BJ (cell line): ENCODE measurements at regions not wholly inside any gene's neighbourhood (a gene's known extent, or its start where the extent isn't known, plus 50 kb on each side); places are given as distances from the start of the nearest gene placed in this dataset.

Experiments
- CTCF ChIA-PET: fragments of 350-600 bp; formaldehyde crosslinking; extraction: SDS; loops from one replicate; lab custom pipeline; 2021; ENCODE audit warnings: antibody characterized with exemption, inconsistent platforms; lab: Yijun Ruan, JAX
- POLR2A ChIA-PET: fragments of 300-600 bp; sonication (Branson Sonifier 250); formaldehyde crosslinking; extraction: SDS; loops from one replicate; lab custom pipeline; 2021; ENCODE audit warnings: antibody characterized with exemption; lab: Charles Lee
- DNase-seq: peaks from one replicate; pipeline ENCODE4 v3.0.0-alpha.2; 2011; ENCODE audit warnings: low read depth
- H3K27me3 ChIP-seq: 2 replicates; pipeline ENCODE4 v1.6.0; 2011; ENCODE audit warnings: low read length; ENCODE audit not compliant: control insufficient read depth, insufficient read depth
- H3K36me3 ChIP-seq: 2 replicates; pipeline ENCODE4 v1.5.1; 2011; ENCODE audit warnings: low read length; ENCODE audit not compliant: control insufficient read depth, insufficient read depth
- H3K4me3 ChIP-seq: 2 replicates; pipeline ENCODE4 v1.5.1; 2011; ENCODE audit warnings: low read depth, mild to moderate bottlenecking, control low read depth, low read length
- CTCF ChIP-seq: IDR thresholded peaks from 2 replicates; pipeline ENCODE4 v1.5.1; 2011; ENCODE audit warnings: low read depth, mild to moderate bottlenecking, control low read depth, inconsistent platforms, low read length, moderate library complexity; ENCODE audit not compliant: insufficient read depth

GRCh38 chr12:84290168-84290567 lies 622.4 kb downstream of the SLC6A15 start:
- no peak for TF ChIP-seq CTCF
- Histone ChIP-seq H3K4me3 (no peak overlapping the region), H3K27me3 (no peaks in the 10 kb centered on the region), H3K36me3 (no peaks in the 10 kb centered on the region)
- ChIA-PET POLR2A (interaction anchor here (0.6 kb wide), 1 partner anchor 544 kb away, joined by 8 read pairs; no protein-coding TSS in a partner anchor), CTCF (no interaction called here)
- no peak for DNase-seq

GRCh38 chr12:84277986-84278385 lies 634.6 kb downstream of the SLC6A15 start:
- H3K36me3 ChIP-seq: no peaks in the 10 kb centered on the region
- no peaks in the 10 kb centered on the region for H3K27me3 ChIP-seq
- DNase-seq: no peak
- ChIA-PET POLR2A (no interaction called here), CTCF (no interaction called here)
- no peak overlapping the region for H3K4me3 ChIP-seq
- no peak for TF ChIP-seq CTCF

- Histone ChIP-seq H3K4me3 (no peak overlapping the region), H3K36me3 (no peaks in the 10 kb centered on the region), H3K27me3 (no peaks in the 10 kb centered on the region)
- TF ChIP-seq CTCF: no peak
- no peak for DNase-seq
- POLR2A ChIA-PET: no interaction called here
- CTCF ChIA-PET: no interaction called here
These were observed 636.4 kb downstream of the SLC6A15 start for GRCh38 chr12:84276215-84276614.

GRCh38 chr12:84272324-84272723 lies 640.3 kb downstream of the SLC6A15 start:
- Histone ChIP-seq H3K27me3 (no peaks in the 10 kb centered on the region), H3K4me3 (no peak overlapping the region), H3K36me3 (no peaks in the 10 kb centered on the region)
- CTCF ChIA-PET: no interaction called here
- TF ChIP-seq CTCF: no peak
- POLR2A ChIA-PET: no interaction called here
- DNase-seq: no peak

GRCh38 chr12:84270470-84271140 lies 642.0 kb downstream of the SLC6A15 start:
- ChIA-PET POLR2A (no interaction called here), CTCF (no interaction called here)
- Histone ChIP-seq H3K27me3 (no peaks in the 10 kb centered on the region), H3K36me3 (no peaks in the 10 kb centered on the region), H3K4me3 (no peak overlapping the region)
- no peak for TF ChIP-seq CTCF
- DNase-seq: no peak
